GM23248 (cell line): ENCODE measurements at regions not wholly inside any gene's neighbourhood (a gene's known extent, or its start where the extent isn't known, plus 50 kb on each side); places are given as distances from the start of the nearest gene placed in this dataset.

ENCODE experiments used
- DNase-seq: peaks from one replicate; pipeline ENCODE4 v3.0.0-alpha.2; 2015
- H2AFZ ChIP-seq: fragments of 200-600 bp; sonication (generic); 2 replicates; pipeline ENCODE4 v1.6.1; 2016; ENCODE audit warnings: antibody characterized with exemption
- H3F3A ChIP-seq: fragments of 200-600 bp; sonication (generic); 2 replicates; pipeline ENCODE4 v1.6.1; 2016; ENCODE audit warnings: mild to moderate bottlenecking, antibody characterized with exemption, mixed run types; ENCODE audit not compliant: insufficient read depth
- H3K27ac ChIP-seq: fragments of 200-600 bp; sonication (generic); 2 replicates; pipeline ENCODE4 v1.5.1; 2016; ENCODE audit warnings: mild to moderate bottlenecking
- H3K27me3 ChIP-seq: fragments of 200-600 bp; sonication (generic); replicated peaks from 2 replicates; pipeline ENCODE4 v1.6.1; 2016; ENCODE audit warnings: mild to moderate bottlenecking; ENCODE audit not compliant: insufficient read depth
- H3K36me3 ChIP-seq: fragments of 200-600 bp; sonication (generic); 2 replicates; pipeline ENCODE4 v1.6.1; 2016; ENCODE audit warnings: low read depth, mild to moderate bottlenecking
- H3K4me1 ChIP-seq: fragments of 200-600 bp; sonication (generic); 2 replicates; pipeline ENCODE4 v1.6.1; 2016; ENCODE audit warnings: mild to moderate bottlenecking; ENCODE audit not compliant: insufficient read depth
- H3K4me2 ChIP-seq: fragments of 200-600 bp; sonication (generic); one replicate; pipeline ENCODE4 v1.6.1; 2016; ENCODE audit warnings: mild to moderate bottlenecking; ENCODE audit not compliant: unreplicated experiment
- H3K4me3 ChIP-seq: fragments of 200-600 bp; sonication (generic); 2 replicates; pipeline ENCODE4 v1.5.1; 2016; ENCODE audit warnings: mild to moderate bottlenecking
- H3K79me2 ChIP-seq: fragments of 200-600 bp; sonication (generic); 2 replicates; pipeline ENCODE4 v1.6.1; 2016; ENCODE audit warnings: mild to moderate bottlenecking; ENCODE audit not compliant: insufficient read depth
- H3K9ac ChIP-seq: fragments of 200-600 bp; sonication (generic); 2 replicates; pipeline ENCODE4 v1.6.1; 2016; ENCODE audit warnings: mild to moderate bottlenecking
- H3K9me2 ChIP-seq: fragments of 200-600 bp; sonication (generic); 2 replicates; pipeline ENCODE4 v1.6.1; 2016; ENCODE audit warnings: mixed run types, mild to moderate bottlenecking, moderate library complexity; ENCODE audit not compliant: insufficient read depth
- H3K9me3 ChIP-seq: fragments of 200-600 bp; sonication (generic); one replicate; pipeline ENCODE4 v1.6.1; 2017; ENCODE audit warnings: low read depth
- H4K20me1 ChIP-seq: fragments of 200-600 bp; sonication (generic); 2 replicates; pipeline ENCODE4 v1.6.0; 2016; ENCODE audit not compliant: insufficient read depth
- EZH2 ChIP-seq: fragments of 200-600 bp; sonication (generic); IDR thresholded peaks from 2 replicates; pipeline ENCODE4 v1.6.1; 2018; ENCODE audit warnings: antibody characterized with exemption, mild to moderate bottlenecking; ENCODE audit not compliant: insufficient read depth, poor library complexity, severe bottlenecking
- EZH2phosphoT487 ChIP-seq: fragments of 200-600 bp; sonication (generic); IDR thresholded peaks from 2 replicates; pipeline ENCODE4 v1.6.1; 2018; ENCODE audit warnings: antibody characterized with exemption, moderate library complexity, mild to moderate bottlenecking, low read depth; ENCODE audit not compliant: insufficient read depth
- WGBS, 2 experiments: methylation state at CpG; one replicate each; pipeline ENCODE4 v1.1.6; 2015 to 2017; ENCODE audit warnings: low lambda C conversion rate in 2 of 2, low coverage in 1 of 2; ENCODE audit errors: missing lambda C conversion rate in 2 of 2; 5-methylcytosine and 5-hydroxymethylcytosine counted together
- in situ Hi-C: fragments of 300-500 bp; cut with MboI; formaldehyde crosslinking; loops from 2 replicates; pipeline ENCODE4 v1.15.0; 2020

- no peaks in the 10 kb centered on the region for H3K36me3 ChIP-seq
- no peaks in the 10 kb centered on the region for H3K9me3 ChIP-seq
- H3K4me1 ChIP-seq = no peaks in the 10 kb centered on the region
- H3K4me3 ChIP-seq = no peak overlapping the region
- no peak overlapping the region for H3K9ac ChIP-seq
- no peaks in the 10 kb centered on the region for H3K9me2 ChIP-seq
- 39 to 56% methylated on average over 2 of the region's 2 CpGs for WGBS, 2 experiments
- no peaks in the 10 kb centered on the region for H3K79me2 ChIP-seq
- H3K27me3 ChIP-seq = no peaks in the 10 kb centered on the region
- no peaks in the 10 kb centered on the region for H4K20me1 ChIP-seq
- H3K27ac ChIP-seq = no peak overlapping the region
- H3K4me2 ChIP-seq = no peak overlapping the region
- TF ChIP-seq EZH2 (no peak), EZH2phosphoT487 (no peak)
- no peaks in the 10 kb centered on the region for H3F3A ChIP-seq
- in situ Hi-C loops = no loop called here
- no peak for DNase-seq
- no peak overlapping the region for H2AFZ ChIP-seq
Measured at GRCh38 chr6:62640749-62641148, 354.7 kb upstream of the KHDRBS2 start.

- 21 to 31% methylated on average over 2 of the region's 2 CpGs for WGBS, 2 experiments
- Histone ChIP-seq H3K4me2 (no peak overlapping the region), H3K27me3 (no peaks in the 10 kb centered on the region), H3K9me3 (no peaks in the 10 kb centered on the region), H3K79me2 (no peaks in the 10 kb centered on the region), H4K20me1 (no peaks in the 10 kb centered on the region), H2AFZ (no peak overlapping the region), H3K9ac (no peak overlapping the region), H3K27ac (no peak overlapping the region), H3K4me3 (no peak overlapping the region), H3K9me2 (peaks cover 6% of the 10 kb centered on the region; the same call in 1 of the 2 replicates), H3K36me3 (no peaks in the 10 kb centered on the region), H3K4me1 (no peaks in the 10 kb centered on the region), H3F3A (no peaks in the 10 kb centered on the region)
- no peak for TF ChIP-seq EZH2phosphoT487
- TF ChIP-seq EZH2 = no peak
- no peak for DNase-seq
- in situ Hi-C loops = no loop called here
Measured at GRCh38 chr6:62626661-62627060, 340.6 kb upstream of the KHDRBS2 start.

GRCh38 chr6:62623846-62624532 is 338.0 kb upstream of the KHDRBS2 start:
- no peaks in the 10 kb centered on the region for H3K4me1 ChIP-seq
- TF ChIP-seq EZH2 (no peak), EZH2phosphoT487 (no peak)
- H3K9me2 ChIP-seq = no peaks in the 10 kb centered on the region
- no peaks in the 10 kb centered on the region for H3K27me3 ChIP-seq
- H3K9me3 ChIP-seq = no peaks in the 10 kb centered on the region
- no peaks in the 10 kb centered on the region for H3F3A ChIP-seq
- 35 to 45% methylated on average over 1 of the region's 1 CpG for WGBS, 2 experiments
- H3K4me2 ChIP-seq = no peak overlapping the region
- no peak overlapping the region for H3K4me3 ChIP-seq
- H4K20me1 ChIP-seq = no peaks in the 10 kb centered on the region
- H2AFZ ChIP-seq = no peak overlapping the region
- no peak for DNase-seq
- no peak overlapping the region for H3K9ac ChIP-seq
- in situ Hi-C loops = no loop called here
- H3K36me3 ChIP-seq = no peaks in the 10 kb centered on the region
- no peak overlapping the region for H3K27ac ChIP-seq
- no peaks in the 10 kb centered on the region for H3K79me2 ChIP-seq

GRCh38 chr6:62615366-62616015 is 329.5 kb upstream of the KHDRBS2 start:
- Histone ChIP-seq H3K36me3 (no peaks in the 10 kb centered on the region), H2AFZ (no peak overlapping the region), H3K9ac (no peak overlapping the region), H3K27me3 (no peaks in the 10 kb centered on the region), H3K4me3 (no peak overlapping the region), H3K9me3 (no peaks in the 10 kb centered on the region), H3K79me2 (no peaks in the 10 kb centered on the region), H3K9me2 (no peaks in the 10 kb centered on the region), H4K20me1 (no peaks in the 10 kb centered on the region), H3F3A (no peaks in the 10 kb centered on the region), H3K4me1 (no peaks in the 10 kb centered on the region), H3K4me2 (no peak overlapping the region), H3K27ac (no peak overlapping the region)
- DNase-seq = no peak
- 9 to 17% methylated on average over 4 of the region's 4 CpGs for WGBS, 2 experiments
- in situ Hi-C loops = no loop called here
- TF ChIP-seq EZH2phosphoT487 (no peak), EZH2 (no peak)

- no peak for DNase-seq
- Histone ChIP-seq H3K27me3 (no peaks in the 10 kb centered on the region), H3K9me2 (no peaks in the 10 kb centered on the region), H3K79me2 (no peaks in the 10 kb centered on the region), H3K9me3 (no peaks in the 10 kb centered on the region), H3K36me3 (no peaks in the 10 kb centered on the region), H3F3A (no peaks in the 10 kb centered on the region), H3K4me2 (no peak overlapping the region), H3K27ac (no peak overlapping the region), H3K4me1 (no peaks in the 10 kb centered on the region), H3K4me3 (no peak overlapping the region), H3K9ac (no peak overlapping the region), H4K20me1 (no peaks in the 10 kb centered on the region), H2AFZ (no peak overlapping the region)
- in situ Hi-C loops = no loop called here
- TF ChIP-seq EZH2 (no peak), EZH2phosphoT487 (no peak)
Measured at GRCh38 chr6:62614442-62614841, 328.4 kb upstream of the KHDRBS2 start.
